ENCODE measurements at regions not wholly inside any gene's neighbourhood (a gene's known extent, or its start where the extent isn't known, plus 50 kb on each side); places are given as distances from the start of the nearest gene placed in this dataset.

GRCh38 chr10:117632406-117632805 lies 89.9 kb downstream of the EMX2 start:
- no peaks in the 10 kb centered on the region for H3K9me3 ChIP-seq (ENCODE audit: control insufficient read depth, low read length)
- 89% methylated on average over 7 of the region's 7 CpGs for WGBS
- H3K27ac ChIP-seq (ENCODE audit: low read length, poor library complexity, severe bottlenecking), result no peak overlapping the region
- no peak overlapping the region for H2AFZ ChIP-seq (ENCODE audit: low read depth, low read length)
- no peak overlapping the region for H3K18ac ChIP-seq (ENCODE audit: low read depth in 1 of 2, low read length in 2 of 2)
- H4K8ac ChIP-seq (ENCODE audit: low read length), result no peak overlapping the region
- H3K14ac ChIP-seq (ENCODE audit: low read length in 2 of 2), result no peak overlapping the region
- H3K4me2 ChIP-seq (ENCODE audit: low read length, poor library complexity, severe bottlenecking), result no peak overlapping the region
- H2BK15ac ChIP-seq (ENCODE audit: low read depth, poor library complexity, severe bottlenecking), result no peak overlapping the region
- no peaks in the 10 kb centered on the region for H3K36me3 ChIP-seq (ENCODE audit: control insufficient read depth in 1 of 2, insufficient read depth in 2 of 2, low read depth in 1 of 2, low read length in 2 of 2)
- no peaks in the 10 kb centered on the region for H3K79me1 ChIP-seq (replicated peaks; ENCODE audit: low read length, poor library complexity, severe bottlenecking)
- H3K9ac ChIP-seq (ENCODE audit: low read length), result no peak overlapping the region
- H2BK5ac ChIP-seq (ENCODE audit: low read depth, low read length, poor library complexity, severe bottlenecking), result no peak overlapping the region
- H3K4me3 ChIP-seq (ENCODE audit: insufficient read depth in 1 of 2, low read depth in 1 of 2, low read length in 2 of 2), result no peak overlapping the region
- H2BK12ac ChIP-seq (ENCODE audit: low read length in 2 of 2), result no peak overlapping the region
- no peaks in the 10 kb centered on the region for H3K4me1 ChIP-seq (ENCODE audit: control insufficient read depth, insufficient read depth, low read depth, low read length)
- H2AK5ac ChIP-seq (ENCODE audit: low read length, severe bottlenecking), result no peak overlapping the region
- H4K91ac ChIP-seq (ENCODE audit: low read length), result no peak overlapping the region
- no peak overlapping the region for H3K4ac ChIP-seq (ENCODE audit: low read depth in 1 of 2, low read length in 2 of 2)
- no peak for DNase-seq
- no peak overlapping the region for H2BK120ac ChIP-seq (ENCODE audit: low read depth, low read length)
- H3K23ac ChIP-seq (ENCODE audit: low read length in 2 of 2), result no peak overlapping the region
- no peaks in the 10 kb centered on the region for H3K27me3 ChIP-seq (ENCODE audit: control insufficient read depth in 1 of 2, insufficient read depth in 1 of 2, low read length in 2 of 2)

GRCh38 chr10:117635826-117636225 lies 93.3 kb downstream of the EMX2 start:
- Histone ChIP-seq H3K4me1 (ENCODE audit: control insufficient read depth, insufficient read depth, low read depth, low read length) (no peaks in the 10 kb centered on the region), H2AFZ (ENCODE audit: low read depth, low read length) (no peak overlapping the region), H3K79me1 (replicated peaks; ENCODE audit: low read length, poor library complexity, severe bottlenecking) (no peaks in the 10 kb centered on the region), H2BK15ac (ENCODE audit: low read depth, poor library complexity, severe bottlenecking) (no peak overlapping the region), H3K27me3 (ENCODE audit: control insufficient read depth in 1 of 2, insufficient read depth in 1 of 2, low read length in 2 of 2) (no peaks in the 10 kb centered on the region), H2BK12ac (ENCODE audit: low read length in 2 of 2) (no peak overlapping the region), H3K4me2 (ENCODE audit: low read length, poor library complexity, severe bottlenecking) (no peak overlapping the region), H3K27ac (ENCODE audit: low read length, poor library complexity, severe bottlenecking) (no peak overlapping the region), H2BK120ac (ENCODE audit: low read depth, low read length) (no peak overlapping the region), H3K4me3 (ENCODE audit: insufficient read depth in 1 of 2, low read depth in 1 of 2, low read length in 2 of 2) (no peak overlapping the region), H2AK5ac (ENCODE audit: low read length, severe bottlenecking) (no peak overlapping the region), H3K9ac (ENCODE audit: low read length) (no peak overlapping the region), H3K23ac (ENCODE audit: low read length in 2 of 2) (no peak overlapping the region), H3K36me3 (ENCODE audit: control insufficient read depth in 1 of 2, insufficient read depth in 2 of 2, low read depth in 1 of 2, low read length in 2 of 2) (no peaks in the 10 kb centered on the region), H4K8ac (ENCODE audit: low read length) (no peak overlapping the region), H3K9me3 (ENCODE audit: control insufficient read depth, low read length) (peaks cover 3% of the 10 kb centered on the region), H3K18ac (ENCODE audit: low read depth in 1 of 2, low read length in 2 of 2) (no peak overlapping the region), H3K14ac (ENCODE audit: low read length in 2 of 2) (no peak overlapping the region), H2BK5ac (ENCODE audit: low read depth, low read length, poor library complexity, severe bottlenecking) (no peak overlapping the region), H4K91ac (ENCODE audit: low read length) (no peak overlapping the region), H3K4ac (ENCODE audit: low read depth in 1 of 2, low read length in 2 of 2) (no peak overlapping the region)
- WGBS, result 96% methylated on average over 4 of the region's 4 CpGs
- DNase-seq, result no peak

- Histone ChIP-seq H3K4me3 (ENCODE audit: insufficient read depth in 1 of 2, low read depth in 1 of 2, low read length in 2 of 2) (no peak overlapping the region), H2BK5ac (ENCODE audit: low read depth, low read length, poor library complexity, severe bottlenecking) (no peak overlapping the region), H4K8ac (ENCODE audit: low read length) (no peak overlapping the region), H3K9ac (ENCODE audit: low read length) (no peak overlapping the region), H3K9me3 (ENCODE audit: control insufficient read depth, low read length) (peaks cover 3% of the 10 kb centered on the region), H3K79me1 (replicated peaks; ENCODE audit: low read length, poor library complexity, severe bottlenecking) (no peaks in the 10 kb centered on the region), H2BK15ac (ENCODE audit: low read depth, poor library complexity, severe bottlenecking) (no peak overlapping the region), H3K4ac (ENCODE audit: low read depth in 1 of 2, low read length in 2 of 2) (no peak overlapping the region), H2BK120ac (ENCODE audit: low read depth, low read length) (no peak overlapping the region), H2AK5ac (ENCODE audit: low read length, severe bottlenecking) (no peak overlapping the region), H3K14ac (ENCODE audit: low read length in 2 of 2) (no peak overlapping the region), H3K4me1 (ENCODE audit: control insufficient read depth, insufficient read depth, low read depth, low read length) (no peaks in the 10 kb centered on the region), H2AFZ (ENCODE audit: low read depth, low read length) (no peak overlapping the region), H3K27ac (ENCODE audit: low read length, poor library complexity, severe bottlenecking) (no peak overlapping the region), H3K36me3 (ENCODE audit: control insufficient read depth in 1 of 2, insufficient read depth in 2 of 2, low read depth in 1 of 2, low read length in 2 of 2) (no peaks in the 10 kb centered on the region), H2BK12ac (ENCODE audit: low read length in 2 of 2) (no peak overlapping the region), H3K27me3 (ENCODE audit: control insufficient read depth in 1 of 2, insufficient read depth in 1 of 2, low read length in 2 of 2) (no peaks in the 10 kb centered on the region), H4K91ac (ENCODE audit: low read length) (no peak overlapping the region), H3K4me2 (ENCODE audit: low read length, poor library complexity, severe bottlenecking) (no peak overlapping the region), H3K18ac (ENCODE audit: low read depth in 1 of 2, low read length in 2 of 2) (no peak overlapping the region), H3K23ac (ENCODE audit: low read length in 2 of 2) (no peak overlapping the region)
- 86% methylated on average over 2 of the region's 2 CpGs for WGBS
- DNase-seq, result no peak
These were observed 95.7 kb downstream of the EMX2 start for GRCh38 chr10:117638200-117638599.

- Histone ChIP-seq H3K4me3 (ENCODE audit: insufficient read depth in 1 of 2, low read depth in 1 of 2, low read length in 2 of 2) (no peak overlapping the region), H4K8ac (ENCODE audit: low read length) (no peak overlapping the region), H4K91ac (ENCODE audit: low read length) (no peak overlapping the region), H2BK15ac (ENCODE audit: low read depth, poor library complexity, severe bottlenecking) (no peak overlapping the region), H3K9ac (ENCODE audit: low read length) (no peak overlapping the region), H3K9me3 (ENCODE audit: control insufficient read depth, low read length) (peaks cover 3% of the 10 kb centered on the region), H2BK5ac (ENCODE audit: low read depth, low read length, poor library complexity, severe bottlenecking) (no peak overlapping the region), H3K27ac (ENCODE audit: low read length, poor library complexity, severe bottlenecking) (no peak overlapping the region), H3K4ac (ENCODE audit: low read depth in 1 of 2, low read length in 2 of 2) (no peak overlapping the region), H3K4me2 (ENCODE audit: low read length, poor library complexity, severe bottlenecking) (no peak overlapping the region), H3K4me1 (ENCODE audit: control insufficient read depth, insufficient read depth, low read depth, low read length) (no peaks in the 10 kb centered on the region), H3K14ac (ENCODE audit: low read length in 2 of 2) (no peak overlapping the region), H3K79me1 (replicated peaks; ENCODE audit: low read length, poor library complexity, severe bottlenecking) (no peaks in the 10 kb centered on the region), H3K23ac (ENCODE audit: low read length in 2 of 2) (no peak overlapping the region), H2BK120ac (ENCODE audit: low read depth, low read length) (no peak overlapping the region), H3K27me3 (ENCODE audit: control insufficient read depth in 1 of 2, insufficient read depth in 1 of 2, low read length in 2 of 2) (no peaks in the 10 kb centered on the region), H3K18ac (ENCODE audit: low read depth in 1 of 2, low read length in 2 of 2) (no peak overlapping the region), H2AFZ (ENCODE audit: low read depth, low read length) (no peak overlapping the region), H3K36me3 (ENCODE audit: control insufficient read depth in 1 of 2, insufficient read depth in 2 of 2, low read depth in 1 of 2, low read length in 2 of 2) (no peaks in the 10 kb centered on the region), H2BK12ac (ENCODE audit: low read length in 2 of 2) (no peak overlapping the region), H2AK5ac (ENCODE audit: low read length, severe bottlenecking) (no peak overlapping the region)
- 80% methylated on average over 1 of the region's 1 CpG for WGBS
- DNase-seq, result no peak
These were observed 96.2 kb downstream of the EMX2 start for GRCh38 chr10:117638664-117639200.
